ENCODE measurements at regions not wholly inside any gene's neighbourhood (a gene's known extent, or its start where the extent isn't known, plus 50 kb on each side); places are given as distances from the start of the nearest gene placed in this dataset.

DNA sequence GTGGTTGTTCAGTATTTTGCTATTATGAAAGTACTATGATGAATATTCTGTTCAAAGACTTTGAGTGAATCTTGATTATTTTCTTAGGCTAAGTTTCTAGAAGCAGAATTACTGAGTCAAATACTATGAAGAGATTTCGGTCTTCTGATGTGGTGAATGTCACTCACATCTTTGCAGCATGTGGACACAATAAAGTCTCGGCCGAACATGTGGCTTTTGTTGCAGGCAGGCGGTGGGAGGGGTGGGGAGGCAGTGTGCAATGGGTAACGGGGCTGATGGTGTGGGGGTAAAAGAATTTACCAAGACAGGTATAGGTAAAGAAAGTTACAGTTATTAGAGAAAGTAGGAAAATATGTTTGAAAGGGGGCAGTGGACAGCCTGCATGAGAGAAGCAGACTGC is 156.4 kb upstream of the DTNBP1 start:
- Histone ChIP-seq H3K27me3 (replicated peaks in 1 of 2; ENCODE audit: control insufficient read depth in 2 of 2, insufficient read depth in 2 of 2, low read length in 1 of 2) (no peaks in the 10 kb centered on the region), H3K79me2 (ENCODE audit: control insufficient read depth, insufficient read depth, low read length) (no peaks in the 10 kb centered on the region), H3K27ac (ENCODE audit: control insufficient read depth, insufficient read depth) (no peak overlapping the region), H3K9ac (ENCODE audit: control insufficient read depth, insufficient read depth, low read length) (no peak overlapping the region), H4K20me1 (ENCODE audit: control insufficient read depth, insufficient read depth) (no peaks in the 10 kb centered on the region), H3K4me1 (ENCODE audit: control insufficient read depth, insufficient read depth, low read length) (peaks cover 6% of the 10 kb centered on the region), H3K9me3 (replicated peaks; ENCODE audit: control insufficient read depth, insufficient read depth, low read length) (no peaks in the 10 kb centered on the region), H3K4me2 (ENCODE audit: control insufficient read depth, insufficient read depth) (no peak overlapping the region), H2AFZ (ENCODE audit: control insufficient read depth, low read depth, low read length) (no peak overlapping the region), H3K36me3 (ENCODE audit: control insufficient read depth in 2 of 2, insufficient read depth in 2 of 2, low read length in 1 of 2) (no peaks in the 10 kb centered on the region), H3K4me3 (no peak overlapping the region)
- POLR2A ChIA-PET: no interaction called here
- FAIRE-seq (no peak), DNase-seq (ENCODE audit: low read depth, low spot score) (no peak), ATAC-seq (no peak)
- CTCF ChIA-PET: no interaction called here
- intact Hi-C loops (cut with micrococcal nuclease; ENCODE audit: unreplicated experiment): no loop called here
- SMC1A ChIA-PET (ENCODE audit: uncharacterized antibody, unreplicated experiment): no interaction called here
- 44% methylated on average over 5 of the region's 5 CpGs for WGBS (ENCODE audit: insufficient coverage, insufficient replicate concordance, low lambda C conversion rate, missing lambda C conversion rate)
- no peak for TF ChIP-seq SRF (IDR thresholded peaks at IDR 0.05; ENCODE audit: low read depth in 2 of 2, low read length in 2 of 2)
- no peak for TF ChIP-seq NR2F1 (conservative IDR thresholded peaks at IDR 0.05)
- TF ChIP-seq CHD4 (IDR thresholded peaks at IDR 0.05): no peak
- no peak for TF ChIP-seq RUNX3 (IDR thresholded peaks at IDR 0.05; ENCODE audit: low read length)
- no peak for TF ChIP-seq CBX5 (IDR thresholded peaks at IDR 0.05; ENCODE audit: low read depth)
- in situ Hi-C loops (cut with MboI): no loop called here
- no TSS peak for BruUV-seq (replicated peaks)
- RAD21 ChIA-PET (ENCODE audit: unreplicated experiment): no interaction called here

DNA sequence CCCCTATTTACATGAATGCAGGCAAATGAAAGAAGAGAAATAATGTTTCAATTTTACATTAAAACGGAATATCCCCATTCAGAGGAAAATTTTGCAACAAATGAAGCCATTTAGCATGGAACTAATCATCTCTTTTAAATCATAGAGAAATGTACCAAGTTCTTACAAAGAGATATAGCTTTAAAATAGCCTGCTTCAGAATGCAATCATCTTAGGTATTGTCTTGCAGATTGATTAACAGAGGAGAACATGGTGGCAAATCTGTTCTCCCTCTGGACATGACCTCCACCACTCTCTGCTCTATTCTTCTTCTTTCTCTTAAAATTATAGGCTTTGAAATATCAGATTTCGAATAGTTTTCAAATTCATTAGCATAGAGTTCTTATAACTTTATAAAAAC is 155.7 kb upstream of the DTNBP1 start:
- no peak for FAIRE-seq
- H3K9ac ChIP-seq (ENCODE audit: control insufficient read depth, insufficient read depth, low read length): no peak overlapping the region
- H3K27me3 ChIP-seq (replicated peaks in 1 of 2; ENCODE audit: control insufficient read depth in 2 of 2, insufficient read depth in 2 of 2, low read length in 1 of 2): no peaks in the 10 kb centered on the region
- H3K79me2 ChIP-seq (ENCODE audit: control insufficient read depth, insufficient read depth, low read length): no peaks in the 10 kb centered on the region
- H3K27ac ChIP-seq (ENCODE audit: control insufficient read depth, insufficient read depth): no peak overlapping the region
- DNase-seq (ENCODE audit: low read depth, low spot score): no peak
- 20% methylated on average over 2 of the region's 2 CpGs for WGBS (ENCODE audit: insufficient coverage, insufficient replicate concordance, low lambda C conversion rate, missing lambda C conversion rate)
- in situ Hi-C loops (cut with MboI): no loop called here
- H3K36me3 ChIP-seq (ENCODE audit: control insufficient read depth in 2 of 2, insufficient read depth in 2 of 2, low read length in 1 of 2): no peaks in the 10 kb centered on the region
- ChIA-PET CTCF (no interaction called here), RAD21 (ENCODE audit: unreplicated experiment) (interaction anchor here (1.1 kb wide), 1 partner anchor 27 kb away, joined by 3 read pairs; no protein-coding TSS in a partner anchor), SMC1A (ENCODE audit: uncharacterized antibody, unreplicated experiment) (interaction anchor here (0.7 to 1.7 kb wide), 5 partner anchors 11 to 344 kb away, joined by 3 to 4 read pairs (median 3); no protein-coding TSS in a partner anchor), POLR2A (no interaction called here)
- H4K20me1 ChIP-seq (ENCODE audit: control insufficient read depth, insufficient read depth): no peaks in the 10 kb centered on the region
- no peak overlapping the region for H3K4me2 ChIP-seq (ENCODE audit: control insufficient read depth, insufficient read depth)
- BruUV-seq (replicated peaks): no TSS peak
- H3K4me3 ChIP-seq: no peak overlapping the region
- no peak for ATAC-seq
- H2AFZ ChIP-seq (ENCODE audit: control insufficient read depth, low read depth, low read length): no peak overlapping the region
- TF ChIP-seq STAT1 (conservative IDR thresholded peaks at IDR 0.05): no peak
- TF ChIP-seq BCL11A (IDR thresholded peaks at IDR 0.05; ENCODE audit: low read depth, low read length): no peak
- no peak for TF ChIP-seq EGR1 (IDR thresholded peaks at IDR 0.05; ENCODE audit: borderline replicate concordance in 1 of 2, low read depth in 2 of 2, low read length in 2 of 2)
- TF ChIP-seq, protein P1, sequence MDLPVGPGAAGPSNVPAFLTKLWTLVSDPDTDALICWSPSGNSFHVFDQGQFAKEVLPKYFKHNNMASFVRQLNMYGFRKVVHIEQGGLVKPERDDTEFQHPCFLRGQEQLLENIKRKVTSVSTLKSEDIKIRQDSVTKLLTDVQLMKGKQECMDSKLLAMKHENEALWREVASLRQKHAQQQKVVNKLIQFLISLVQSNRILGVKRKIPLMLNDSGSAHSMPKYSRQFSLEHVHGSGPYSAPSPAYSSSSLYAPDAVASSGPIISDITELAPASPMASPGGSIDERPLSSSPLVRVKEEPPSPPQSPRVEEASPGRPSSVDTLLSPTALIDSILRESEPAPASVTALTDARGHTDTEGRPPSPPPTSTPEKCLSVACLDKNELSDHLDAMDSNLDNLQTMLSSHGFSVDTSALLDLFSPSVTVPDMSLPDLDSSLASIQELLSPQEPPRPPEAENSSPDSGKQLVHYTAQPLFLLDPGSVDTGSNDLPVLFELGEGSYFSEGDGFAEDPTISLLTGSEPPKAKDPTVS (IDR thresholded peaks at IDR 0.05; ENCODE audit: low read depth, low read length): no peak
- no peaks in the 10 kb centered on the region for H3K9me3 ChIP-seq (replicated peaks; ENCODE audit: control insufficient read depth, insufficient read depth, low read length)
- no peaks in the 10 kb centered on the region for H3K4me1 ChIP-seq (ENCODE audit: control insufficient read depth, insufficient read depth, low read length)
- intact Hi-C loops (cut with micrococcal nuclease; ENCODE audit: unreplicated experiment): no loop called here

Data from GM12878 (cell line).